Bone marrow (tissue), 2 donors: ENCODE measurements at regions not wholly inside any gene's neighbourhood (a gene's known extent, or its start where the extent isn't known, plus 50 kb on each side); places are given as distances from the start of the nearest gene placed in this dataset.

ENCODE experiments used
- DNase-seq, 2 donors: peaks; one replicate each; lab custom pipeline; 2025; lab: John Stamatoyannopoulos, UW

- DNase-seq, result no peak
Observed at GRCh38 chr13:73794755-73795154, 339.4 kb downstream of the KLF12 start.

DNA sequence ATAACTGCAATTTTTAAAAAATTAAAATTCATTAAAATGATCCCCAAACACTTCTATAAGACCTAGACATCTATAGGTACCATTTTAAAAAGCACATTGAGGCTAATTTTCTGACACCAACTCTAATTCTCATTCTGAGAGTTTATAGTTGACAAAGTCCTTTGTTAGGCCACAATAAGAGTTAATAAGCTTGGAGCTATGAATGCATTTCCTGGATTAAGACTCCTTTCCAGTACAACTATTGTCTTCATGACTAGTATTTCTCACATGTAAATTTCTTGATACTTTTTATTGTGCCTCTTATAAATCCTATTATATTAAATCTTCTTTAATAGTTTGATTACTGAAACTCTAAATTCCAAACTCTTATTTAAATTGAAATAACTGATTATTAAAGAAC is 340.8 kb downstream of the KLF12 start:
- no peak for DNase-seq

DNA sequence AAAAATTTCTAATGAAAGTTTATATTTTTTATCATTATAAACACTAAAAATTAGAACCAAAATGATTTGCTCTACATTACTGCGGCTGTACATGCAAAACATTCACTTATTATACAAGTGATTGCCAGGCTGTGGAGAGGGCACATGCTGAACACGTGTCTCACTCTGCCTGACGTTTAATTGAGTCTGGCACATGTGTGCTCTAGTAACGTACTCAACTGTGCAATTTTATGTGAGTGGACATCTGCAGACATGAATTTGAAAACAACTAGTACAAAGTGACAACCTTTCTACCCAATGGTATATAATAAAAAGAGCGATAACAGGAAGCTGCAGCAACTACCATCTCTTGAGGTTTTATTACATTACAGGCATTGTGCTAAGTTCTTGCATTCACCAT is 341.4 kb downstream of the KLF12 start:
- no peak for DNase-seq

GRCh38 chr13:73782450-73783449 is 351.5 kb downstream of the KLF12 start:
- no peak for DNase-seq

- DNase-seq, result no peak
Observed at GRCh38 chr13:73781384-73781783, 352.8 kb downstream of the KLF12 start.

- DNase-seq, result no peak
Observed at GRCh38 chr13:73779881-73780280, 354.3 kb downstream of the KLF12 start.

GRCh38 chr13:73778242-73778864 is 355.9 kb downstream of the KLF12 start:
- no peak for DNase-seq

DNA sequence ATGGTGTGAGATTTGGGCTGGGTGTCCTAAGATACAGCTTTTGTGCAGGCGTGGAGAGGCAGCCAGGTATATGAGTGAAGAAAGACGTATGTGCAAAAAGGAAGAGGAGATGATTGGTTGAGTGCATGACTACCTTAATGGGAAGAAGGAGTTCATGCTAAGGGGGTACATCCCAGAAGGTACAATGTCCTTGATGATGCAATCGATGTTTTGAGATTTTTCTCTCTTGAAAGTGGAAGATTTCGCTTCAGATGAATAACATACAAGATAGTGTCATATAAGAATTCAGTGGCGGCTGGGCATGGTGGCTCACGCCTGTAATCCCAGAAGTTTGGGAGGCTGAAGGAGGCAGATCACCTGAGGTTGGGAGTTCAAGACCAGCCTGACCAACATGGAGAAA is 357.1 kb downstream of the KLF12 start:
- DNase-seq, result no peak

- no peak for DNase-seq
Observed at GRCh38 chr13:73776151-73776785, 357.9 kb downstream of the KLF12 start.

DNA sequence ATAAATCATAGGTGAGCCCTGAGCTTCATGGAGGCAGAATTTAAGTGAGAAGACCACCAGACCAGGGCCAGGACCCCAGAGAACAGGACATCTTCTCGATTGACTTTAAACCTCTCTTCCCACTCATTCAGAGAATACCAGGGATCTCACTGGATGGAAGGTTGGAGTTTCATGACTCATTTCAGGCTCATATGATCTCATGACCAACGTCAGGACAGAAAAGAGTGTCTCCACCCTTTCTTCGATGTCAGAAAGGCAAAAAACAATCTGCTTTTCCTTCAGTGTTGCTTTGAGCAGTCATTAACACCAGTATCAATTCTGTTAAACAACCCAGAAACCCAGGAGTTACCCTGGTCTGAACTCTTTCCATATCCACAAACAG is 361.0 kb downstream of the KLF12 start:
- DNase-seq, result no peak

DNA sequence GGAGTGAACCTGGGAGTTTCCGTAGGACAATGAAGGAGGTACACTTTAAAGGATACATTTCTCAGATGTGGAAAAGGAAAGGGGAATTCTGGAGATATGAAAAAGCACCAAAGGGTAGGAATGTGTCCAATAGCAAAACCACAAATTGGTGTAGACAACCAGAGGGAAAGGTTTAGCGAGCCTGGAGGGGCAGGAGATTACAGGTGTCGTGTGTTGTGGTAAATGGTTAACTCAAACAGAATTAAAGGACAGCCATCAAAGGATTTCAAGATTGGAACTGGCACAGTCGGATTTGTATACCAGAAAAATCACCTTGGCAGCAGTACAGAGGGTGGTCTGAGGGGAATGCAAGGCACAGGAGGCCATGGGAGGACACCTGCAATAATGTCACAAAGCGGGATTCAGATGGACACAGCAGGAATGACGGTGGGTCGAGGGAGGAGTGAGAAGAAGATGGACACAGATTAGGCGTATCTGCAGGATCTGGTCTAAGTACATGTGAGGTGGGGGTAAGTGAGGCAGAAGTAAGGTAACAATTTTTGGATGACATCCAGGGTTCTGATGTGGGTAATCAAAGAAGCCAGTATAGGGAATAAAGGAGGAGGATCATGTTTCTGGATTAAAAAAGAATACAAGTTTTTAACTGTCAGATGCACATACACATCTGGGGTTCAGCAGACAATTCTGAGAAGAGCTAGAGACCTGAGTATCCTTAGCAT is 361.6 kb downstream of the KLF12 start:
- no peak for DNase-seq

- DNase-seq, result no peak
Observed at GRCh38 chr13:73767747-73768315, 366.4 kb downstream of the KLF12 start.

DNA sequence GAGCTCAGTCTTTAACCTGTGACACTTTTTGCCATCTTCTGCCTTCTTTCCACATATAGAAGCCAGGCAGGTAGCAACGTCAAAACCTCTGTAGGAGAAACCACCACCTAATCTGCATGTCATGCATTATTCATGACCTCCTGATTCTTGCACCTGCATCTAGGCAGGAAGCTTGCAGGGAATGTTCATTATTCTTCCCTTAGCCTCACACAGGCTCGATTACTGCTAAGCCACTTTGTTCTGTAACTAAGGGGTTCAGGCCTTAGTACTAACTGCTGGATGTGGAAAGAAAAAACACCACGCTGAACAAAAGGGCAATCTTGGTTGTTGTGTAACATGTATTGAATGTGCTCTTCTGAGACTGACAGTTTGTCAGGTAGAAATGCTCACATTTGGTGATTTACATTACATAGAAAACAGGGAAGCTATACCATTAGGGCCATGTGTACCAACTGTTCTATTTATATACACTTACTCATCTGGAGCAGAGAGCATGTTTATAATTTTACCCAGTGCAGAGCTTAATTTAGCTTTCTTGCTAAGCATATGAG is 366.9 kb downstream of the KLF12 start:
- DNase-seq, result no peak

- DNase-seq, result no peak
Observed at GRCh38 chr13:73765651-73766384, 368.4 kb downstream of the KLF12 start.

DNA sequence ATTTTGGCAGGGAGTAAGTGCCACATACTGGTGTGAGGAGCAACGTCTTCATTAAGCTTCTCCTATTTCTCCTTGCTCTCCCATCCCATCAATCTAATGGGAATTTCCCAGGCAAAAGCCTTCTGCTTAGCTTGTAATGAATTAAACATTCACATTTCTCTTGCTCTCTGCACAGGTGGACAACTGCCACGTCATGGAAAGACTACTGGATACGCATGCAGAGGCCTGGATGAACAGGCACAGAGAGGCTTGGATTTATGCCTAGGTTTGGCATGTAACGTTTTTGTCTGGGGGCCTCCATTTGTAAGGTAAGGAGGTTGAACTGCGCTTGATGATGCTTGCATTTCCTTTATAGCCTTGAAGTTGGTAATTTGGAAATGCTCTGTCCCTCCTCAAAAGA is 374.8 kb downstream of the KLF12 start:
- DNase-seq, result no peak

GRCh38 chr13:73757481-73758233 is 376.5 kb downstream of the KLF12 start:
- no peak for DNase-seq

GRCh38 chr13:73754727-73755292 is 379.4 kb downstream of the KLF12 start:
- no peak for DNase-seq

DNA sequence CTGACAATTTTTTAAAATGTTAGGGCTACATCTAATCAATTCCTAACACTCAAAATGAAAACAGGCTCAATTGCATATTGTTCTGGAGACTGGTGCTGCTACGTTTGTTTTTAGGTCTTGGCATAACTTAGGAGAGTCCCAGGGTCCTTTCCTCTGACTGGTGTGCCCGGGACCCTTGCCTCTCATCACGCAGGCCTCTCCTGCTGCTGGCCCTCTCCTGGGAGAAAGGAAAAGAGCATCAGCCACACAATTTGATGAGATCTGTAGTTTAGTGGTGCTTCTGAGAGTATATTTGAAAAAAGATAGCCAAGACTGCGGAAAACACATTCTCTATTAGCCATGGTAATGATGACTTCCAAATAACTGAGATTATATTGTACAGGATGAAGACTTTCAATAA is 380.0 kb downstream of the KLF12 start:
- DNase-seq, result no peak

- DNase-seq, result no peak
Observed at GRCh38 chr13:73751290-73751689, 382.9 kb downstream of the KLF12 start.

DNA sequence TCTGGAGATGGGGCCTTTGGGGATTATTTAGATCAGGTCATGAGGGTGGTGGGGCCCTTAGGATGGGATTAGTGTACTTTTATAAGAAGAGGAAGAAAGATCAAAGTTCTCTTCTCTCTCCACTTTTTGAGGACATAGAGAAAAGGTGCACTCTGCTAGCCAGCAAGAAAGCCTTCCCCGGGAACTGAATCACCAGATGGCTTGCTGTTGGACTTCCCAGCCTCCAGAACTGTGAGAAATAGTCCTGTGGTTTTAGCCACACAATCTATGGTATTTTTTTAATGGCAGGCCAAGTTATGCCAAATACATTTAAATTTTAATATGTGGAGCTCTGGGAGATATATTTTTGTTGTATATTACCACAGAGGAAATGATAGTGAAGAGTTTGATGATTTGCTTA is 385.8 kb downstream of the KLF12 start:
- DNase-seq, result no peak
